ENCODE measurements at regions not wholly inside any gene's neighbourhood (a gene's known extent, or its start where the extent isn't known, plus 50 kb on each side); places are given as distances from the start of the nearest gene placed in this dataset.

- no peaks in the 10 kb centered on the region for H3K36me3 ChIP-seq
- DNase-seq: no peak
- no peaks in the 10 kb centered on the region for H3K27me3 ChIP-seq
- H3K4me3 ChIP-seq: no peak overlapping the region
- no peaks in the 10 kb centered on the region for H3K9me3 ChIP-seq
Measured at GRCh38 chr21:17444828-17445227, 68.0 kb upstream of the CXADR start.

DNA sequence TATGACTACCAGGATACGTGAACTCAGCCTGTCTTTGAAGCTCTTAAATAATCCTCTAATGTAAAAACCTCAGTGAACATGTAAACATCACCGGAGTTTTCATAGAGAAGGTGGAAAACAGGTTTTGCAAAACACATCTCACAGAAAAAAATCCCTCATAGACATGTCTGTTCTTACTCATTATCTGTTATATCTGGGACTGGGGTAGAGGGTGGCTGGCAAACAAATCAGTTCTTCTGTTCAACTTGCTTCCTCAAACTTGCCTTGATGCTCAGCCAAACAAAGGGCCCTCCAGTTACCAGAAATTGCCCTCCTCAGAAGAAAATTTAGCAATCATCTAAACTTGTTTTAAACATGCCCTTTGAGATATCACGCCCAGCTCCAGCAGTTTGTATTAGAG is 66.1 kb upstream of the CXADR start:
- no peaks in the 10 kb centered on the region for H3K9me3 ChIP-seq
- H3K27me3 ChIP-seq: no peaks in the 10 kb centered on the region
- H3K4me3 ChIP-seq: no peak overlapping the region
- no peaks in the 10 kb centered on the region for H3K36me3 ChIP-seq
- DNase-seq: no peak

GRCh38 chr21:17449701-17450100 is 63.1 kb upstream of the CXADR start:
- Histone ChIP-seq H3K4me3 (no peak overlapping the region), H3K36me3 (no peaks in the 10 kb centered on the region), H3K9me3 (no peaks in the 10 kb centered on the region), H3K27me3 (no peaks in the 10 kb centered on the region)
- DNase-seq: no peak

DNA sequence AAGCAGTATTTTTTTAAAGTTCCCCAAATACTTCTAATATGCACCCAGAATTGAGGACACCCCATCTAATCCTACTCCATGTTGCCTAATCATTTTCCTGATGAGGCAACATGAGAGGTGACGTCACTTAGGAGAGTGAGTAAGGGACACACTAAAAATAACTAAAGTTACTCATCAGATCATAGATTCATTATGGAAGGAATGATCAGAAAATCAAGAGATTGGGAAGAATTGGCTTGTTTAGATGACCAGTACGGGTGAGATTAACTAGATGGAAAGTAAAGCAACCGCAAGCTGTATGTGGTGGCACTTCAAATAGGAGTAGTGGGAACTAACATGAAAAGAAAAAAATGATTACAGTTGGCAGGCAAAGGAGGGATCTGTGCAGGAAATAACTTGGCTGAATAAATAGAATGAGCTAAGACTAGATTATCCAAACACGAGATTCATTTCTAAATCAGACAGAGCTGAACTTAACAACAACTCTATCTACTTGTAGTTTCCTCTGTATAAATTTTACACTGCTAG is 61.4 kb upstream of the CXADR start:
- DNase-seq: peak; percentile 15
- no peaks in the 10 kb centered on the region for H3K27me3 ChIP-seq
- H3K9me3 ChIP-seq: no peaks in the 10 kb centered on the region
- no peaks in the 10 kb centered on the region for H3K36me3 ChIP-seq
- H3K4me3 ChIP-seq: no peak overlapping the region

DNA sequence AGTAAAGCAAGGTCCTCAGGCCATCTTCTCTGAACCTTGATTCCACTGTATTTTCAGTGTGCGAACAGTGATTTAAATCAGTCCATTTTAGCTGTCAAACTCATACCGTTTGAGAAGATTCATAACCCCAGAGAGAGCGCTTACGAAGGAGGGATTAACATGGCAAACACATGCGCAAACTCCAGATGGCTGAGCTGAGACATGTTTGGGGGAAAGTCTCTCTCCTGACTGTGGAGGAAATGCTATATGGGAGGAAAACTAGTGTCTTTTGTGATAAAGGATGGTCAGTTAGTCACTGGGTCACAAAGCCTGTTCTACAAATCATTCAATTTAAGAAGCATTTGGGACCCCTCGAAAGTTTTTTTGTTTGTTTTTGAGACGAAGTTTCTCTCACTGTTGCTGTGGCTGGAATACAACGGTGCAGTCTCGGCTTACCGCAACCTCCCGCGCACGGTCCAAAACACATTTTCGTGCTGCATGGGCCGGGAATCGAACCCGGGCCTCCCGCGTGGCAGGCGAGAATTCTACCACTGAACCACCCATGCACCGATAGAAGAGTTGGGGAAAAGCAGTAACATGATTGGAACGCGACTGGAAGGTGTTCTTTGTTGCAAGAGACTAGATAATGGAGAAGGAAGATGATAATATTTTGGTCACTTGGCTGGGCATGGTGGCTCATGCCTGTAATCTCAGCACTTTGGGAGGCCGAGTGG is 58.4 kb upstream of the CXADR start:
- no peaks in the 10 kb centered on the region for H3K27me3 ChIP-seq
- no peaks in the 10 kb centered on the region for H3K36me3 ChIP-seq
- no peaks in the 10 kb centered on the region for H3K9me3 ChIP-seq
- DNase-seq: peak; percentile 83
- peak overlapping the region; percentile 32 for H3K4me3 ChIP-seq

- Histone ChIP-seq H3K27me3 (no peaks in the 10 kb centered on the region), H3K4me3 (peak overlapping the region; percentile 32), H3K9me3 (no peaks in the 10 kb centered on the region), H3K36me3 (no peaks in the 10 kb centered on the region)
- DNase-seq: no peak
Measured at GRCh38 chr21:17455028-17455353, 57.9 kb upstream of the CXADR start.

- no peaks in the 10 kb centered on the region for H3K27me3 ChIP-seq
- no peak for DNase-seq
- no peaks in the 10 kb centered on the region for H3K36me3 ChIP-seq
- no peak overlapping the region; the same call in 1 of the 2 replicates for H3K4me3 ChIP-seq
- H3K9me3 ChIP-seq: no peaks in the 10 kb centered on the region
Measured at GRCh38 chr21:17455451-17455850, 57.4 kb upstream of the CXADR start.

DNA sequence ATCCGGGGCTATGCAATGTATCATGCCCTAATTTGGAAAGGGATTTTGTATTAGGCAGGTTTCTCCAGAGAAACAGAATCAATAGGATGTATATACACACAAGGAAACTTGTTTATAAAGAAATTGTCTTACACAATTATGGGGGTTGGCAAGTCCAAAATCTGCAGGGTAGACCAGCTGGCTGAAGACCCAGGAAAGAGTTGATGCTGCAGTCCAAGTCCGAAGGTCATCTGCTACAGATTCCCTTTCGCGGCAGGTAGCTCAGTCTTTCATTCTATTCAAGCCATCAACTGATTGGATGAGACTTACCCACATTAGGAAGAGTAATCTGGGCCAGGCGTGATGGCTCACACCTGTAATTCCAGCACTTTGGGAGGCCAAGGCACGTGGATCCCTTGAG is 54.6 kb upstream of the CXADR start:
- DNase-seq: no peak
- Histone ChIP-seq H3K27me3 (no peaks in the 10 kb centered on the region), H3K9me3 (no peaks in the 10 kb centered on the region), H3K36me3 (no peaks in the 10 kb centered on the region), H3K4me3 (no peak overlapping the region)

DNA sequence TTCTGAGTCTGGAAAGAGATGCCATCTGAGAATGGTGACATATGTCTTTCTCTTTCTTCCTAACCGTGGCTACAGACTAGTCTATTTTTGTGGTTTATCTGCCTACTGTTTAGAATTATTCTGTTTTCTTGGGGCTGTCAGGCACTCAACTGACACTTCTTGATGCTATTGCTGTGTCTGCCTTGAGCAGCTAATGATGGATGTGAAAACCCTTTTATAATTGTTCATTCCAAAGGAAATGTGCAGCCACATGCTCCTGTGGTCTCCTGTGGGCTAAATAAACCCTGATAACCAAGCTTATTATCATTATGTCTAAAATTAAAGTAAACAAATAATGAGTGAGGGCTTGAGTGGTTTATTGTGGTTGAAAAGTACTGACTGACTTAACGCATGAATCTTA is 52.7 kb upstream of the CXADR start:
- DNase-seq: no peak
- Histone ChIP-seq H3K36me3 (no peaks in the 10 kb centered on the region), H3K27me3 (no peaks in the 10 kb centered on the region), H3K4me3 (no peak overlapping the region), H3K9me3 (no peaks in the 10 kb centered on the region)

GRCh38 chr21:17461014-17461413 is 51.8 kb upstream of the CXADR start:
- H3K27me3 ChIP-seq: no peaks in the 10 kb centered on the region
- H3K4me3 ChIP-seq: no peak overlapping the region
- peak; percentile 80 for DNase-seq
- no peaks in the 10 kb centered on the region for H3K9me3 ChIP-seq
- no peaks in the 10 kb centered on the region for H3K36me3 ChIP-seq

DNA sequence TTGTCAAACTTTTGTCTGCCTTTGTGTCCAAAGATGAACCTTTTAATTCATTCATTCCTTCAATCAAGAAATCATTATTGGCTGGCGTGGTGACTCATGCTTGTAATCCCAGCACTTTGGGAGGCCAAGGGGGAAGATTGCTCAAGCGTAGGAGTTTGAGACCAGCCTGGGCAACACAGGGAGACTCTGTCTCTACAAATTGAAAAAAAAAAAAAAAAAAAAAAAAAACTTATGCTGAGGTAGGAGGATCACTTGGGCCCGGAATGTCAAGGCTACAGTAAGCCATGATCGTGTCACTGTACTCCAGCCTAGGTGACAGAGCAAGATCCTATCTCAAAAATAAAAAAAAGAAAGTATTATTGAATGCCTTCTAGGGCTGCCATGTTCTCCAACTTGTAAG is 51.3 kb upstream of the CXADR start:
- Histone ChIP-seq H3K4me3 (no peak overlapping the region), H3K27me3 (no peaks in the 10 kb centered on the region), H3K36me3 (no peaks in the 10 kb centered on the region), H3K9me3 (no peaks in the 10 kb centered on the region)
- peak; percentile 59 for DNase-seq

GRCh38 chr21:17462276-17462981 is 50.4 kb upstream of the CXADR start:
- Histone ChIP-seq H3K9me3 (no peaks in the 10 kb centered on the region), H3K4me3 (no peak overlapping the region), H3K27me3 (no peaks in the 10 kb centered on the region), H3K36me3 (no peaks in the 10 kb centered on the region)
- DNase-seq: peak; percentile 45

Measured in MG63 (cell line).